GM19467 (cell line): ENCODE measurements at regions not wholly inside any gene's neighbourhood (a gene's known extent, or its start where the extent isn't known, plus 50 kb on each side); places are given as distances from the start of the nearest gene placed in this dataset.

ENCODE experiments used
- ATAC-seq: cut with Tn5 transposase; IDR thresholded peaks from one replicate; pipeline ENCODE4 v1.9.1; 2021; ENCODE audit warnings: mild to moderate bottlenecking, moderate library complexity; ENCODE audit not compliant: unreplicated experiment

DNA sequence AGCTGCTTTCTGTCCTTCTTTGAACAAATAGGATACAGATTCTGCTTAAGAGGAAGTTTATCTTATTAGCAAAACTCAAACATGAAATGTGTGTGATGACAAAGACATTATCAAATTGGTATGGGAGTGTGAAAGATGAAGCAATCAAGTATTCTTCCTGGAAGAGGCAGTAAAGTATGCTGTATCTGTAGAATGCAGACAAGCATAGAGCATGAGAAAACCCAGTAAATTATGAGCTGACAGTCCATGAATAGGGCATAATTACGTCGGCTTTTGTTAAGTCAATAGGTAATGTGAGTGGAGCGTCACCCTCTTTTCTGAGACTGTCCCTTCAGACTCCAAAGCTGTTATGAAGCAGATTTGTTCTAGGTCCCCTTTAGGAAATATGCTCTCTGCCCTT, 458.6 kb upstream of the NWD2 start:
- no peak for ATAC-seq

DNA sequence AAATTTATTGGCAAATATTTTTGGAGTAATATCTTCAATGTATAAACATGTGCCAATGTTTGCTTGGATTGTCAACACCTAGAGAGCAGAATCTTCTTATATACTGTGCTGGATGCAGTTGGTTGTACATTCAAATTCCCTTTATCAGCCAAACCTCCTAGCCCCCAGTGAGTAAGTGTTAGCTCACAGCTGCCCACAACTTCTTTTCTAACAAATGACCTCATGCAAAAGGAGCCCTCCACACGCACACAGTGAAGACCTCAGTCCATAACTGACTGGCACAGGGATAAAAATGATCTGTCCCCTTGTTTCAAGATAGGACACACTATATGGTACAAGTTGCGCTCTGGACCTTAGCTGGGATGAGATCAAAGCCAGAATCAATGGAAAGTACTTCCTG, 458.0 kb upstream of the NWD2 start:
- ATAC-seq: no peak

DNA sequence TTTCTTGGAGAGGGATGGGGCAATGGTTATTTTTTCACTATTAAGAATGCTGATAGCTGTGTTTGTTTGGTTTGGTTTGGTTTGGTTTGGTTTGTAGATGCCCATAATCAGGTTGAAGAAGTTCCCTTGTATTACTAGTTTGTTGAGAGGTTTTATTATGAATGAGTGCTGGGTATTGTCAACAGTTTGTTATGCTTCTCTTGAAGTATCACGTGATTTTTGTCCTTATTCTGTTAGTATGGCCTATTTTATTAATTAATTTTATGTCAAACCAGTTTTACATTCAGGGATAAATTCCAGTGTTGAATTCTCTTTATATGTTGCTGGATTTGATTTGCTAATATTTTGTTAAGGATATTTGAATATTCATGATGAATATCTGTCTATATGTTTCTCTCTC, 449.8 kb upstream of the NWD2 start:
- no peak for ATAC-seq

DNA sequence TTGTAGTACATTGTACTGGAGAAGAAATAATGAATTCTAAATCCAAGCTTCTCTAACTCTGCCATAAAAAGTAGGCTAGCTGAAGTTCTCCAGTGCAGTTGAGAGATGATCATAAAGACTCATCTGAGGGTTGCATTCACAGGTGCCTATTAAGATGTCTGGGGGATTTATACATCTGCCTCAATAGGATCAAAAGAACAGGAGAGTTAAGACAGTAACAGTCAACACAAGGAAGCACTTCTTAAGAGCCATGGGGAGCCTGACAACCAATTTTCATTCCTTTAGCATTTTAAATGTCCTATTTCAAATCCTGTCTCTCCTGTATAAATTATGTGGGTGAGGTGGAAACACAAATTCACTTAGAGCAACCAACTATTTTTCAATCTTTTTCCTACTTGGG, 432.4 kb upstream of the NWD2 start:
- no peak for ATAC-seq

DNA sequence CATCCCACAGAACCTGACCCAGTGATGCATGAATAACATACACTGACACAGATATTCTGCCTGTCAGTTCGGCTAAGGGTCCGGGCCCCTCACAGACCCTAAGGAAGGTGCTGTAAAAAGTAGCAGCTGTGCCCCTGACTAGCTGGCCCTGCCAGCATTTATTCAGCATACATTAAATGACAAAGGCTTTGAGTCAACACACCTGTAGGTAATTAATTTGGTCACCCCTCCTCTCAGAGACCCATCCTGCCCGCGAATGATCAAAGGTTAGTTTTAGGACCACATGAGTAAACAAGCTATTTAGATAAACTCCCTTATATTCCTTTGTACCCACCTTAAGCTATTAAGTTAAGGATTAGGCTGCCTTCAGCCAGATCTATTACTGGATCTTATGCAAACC, 429.0 kb upstream of the NWD2 start:
- no peak for ATAC-seq

DNA sequence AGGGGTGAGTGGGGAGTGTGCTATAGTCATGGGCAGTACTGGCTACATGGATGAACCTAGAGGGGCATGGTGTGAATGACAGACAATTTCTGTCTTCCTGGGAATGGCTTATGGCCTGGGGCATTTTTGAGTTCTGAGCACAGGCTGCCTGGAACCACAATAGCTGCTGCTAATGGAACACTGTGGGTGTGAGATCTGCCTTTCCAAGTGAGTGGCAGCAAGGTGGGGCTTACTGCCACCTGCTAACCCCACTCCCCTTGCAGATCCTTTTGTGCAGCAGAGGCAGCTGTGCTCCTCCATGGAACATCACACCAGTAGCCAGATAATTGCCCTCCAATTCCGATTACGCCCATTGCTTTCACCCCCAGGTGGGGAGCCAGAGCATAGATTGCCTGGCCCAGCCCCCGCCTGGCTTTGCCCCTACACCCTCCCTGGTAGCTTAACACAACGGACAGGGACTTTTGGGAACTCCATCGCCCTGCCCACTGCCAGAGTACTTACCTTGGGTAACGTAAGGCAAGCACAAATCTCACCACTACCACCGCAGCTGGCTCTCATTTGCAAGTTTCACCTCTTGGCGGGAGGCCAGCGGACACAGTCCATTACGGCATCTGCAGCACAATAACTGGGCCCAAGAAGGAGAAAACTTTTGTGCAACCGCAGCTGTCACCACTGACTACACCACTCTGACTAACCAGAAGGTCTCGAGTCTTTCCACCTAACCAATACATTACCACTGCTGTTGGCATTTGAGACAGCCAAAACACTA, 421.2 kb upstream of the NWD2 start:
- no peak for ATAC-seq

DNA sequence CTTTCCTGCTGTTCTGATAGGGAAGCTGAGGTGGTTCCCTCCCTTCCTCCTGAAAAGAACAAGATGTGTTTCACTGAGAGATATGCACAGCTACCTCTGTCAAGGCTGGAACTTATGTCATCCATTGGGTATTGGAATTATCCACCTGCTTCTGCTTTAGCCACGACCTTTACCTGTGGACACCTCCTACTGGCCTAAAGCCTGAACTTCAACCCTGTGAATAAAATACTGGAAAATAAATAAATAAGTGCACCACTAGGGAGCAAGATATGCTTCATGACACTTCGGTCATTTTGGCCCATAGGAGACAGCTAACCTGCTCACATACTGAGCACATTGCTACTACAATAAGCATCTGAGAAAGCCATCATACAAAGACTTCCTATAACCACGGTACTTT, 419.9 kb upstream of the NWD2 start:
- ATAC-seq: no peak

DNA sequence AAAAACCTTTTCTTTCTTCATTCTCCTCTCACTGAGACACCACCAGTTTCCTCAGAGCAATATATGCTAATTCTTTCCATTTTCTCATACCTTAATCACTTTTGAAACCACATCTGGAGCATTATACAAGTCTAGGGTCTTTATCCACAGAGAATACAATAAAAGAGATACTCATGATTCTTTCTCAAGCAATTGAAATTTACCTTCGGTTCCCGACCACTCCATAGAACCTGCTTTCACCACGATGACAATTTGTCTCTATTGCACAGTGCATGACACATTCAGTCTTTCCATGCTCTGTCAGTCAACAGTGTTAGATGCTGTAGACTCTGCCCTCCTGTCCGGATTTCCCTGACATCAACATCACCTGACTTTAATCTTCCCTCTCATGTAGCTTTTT, 409.3 kb upstream of the NWD2 start:
- ATAC-seq: no peak

DNA sequence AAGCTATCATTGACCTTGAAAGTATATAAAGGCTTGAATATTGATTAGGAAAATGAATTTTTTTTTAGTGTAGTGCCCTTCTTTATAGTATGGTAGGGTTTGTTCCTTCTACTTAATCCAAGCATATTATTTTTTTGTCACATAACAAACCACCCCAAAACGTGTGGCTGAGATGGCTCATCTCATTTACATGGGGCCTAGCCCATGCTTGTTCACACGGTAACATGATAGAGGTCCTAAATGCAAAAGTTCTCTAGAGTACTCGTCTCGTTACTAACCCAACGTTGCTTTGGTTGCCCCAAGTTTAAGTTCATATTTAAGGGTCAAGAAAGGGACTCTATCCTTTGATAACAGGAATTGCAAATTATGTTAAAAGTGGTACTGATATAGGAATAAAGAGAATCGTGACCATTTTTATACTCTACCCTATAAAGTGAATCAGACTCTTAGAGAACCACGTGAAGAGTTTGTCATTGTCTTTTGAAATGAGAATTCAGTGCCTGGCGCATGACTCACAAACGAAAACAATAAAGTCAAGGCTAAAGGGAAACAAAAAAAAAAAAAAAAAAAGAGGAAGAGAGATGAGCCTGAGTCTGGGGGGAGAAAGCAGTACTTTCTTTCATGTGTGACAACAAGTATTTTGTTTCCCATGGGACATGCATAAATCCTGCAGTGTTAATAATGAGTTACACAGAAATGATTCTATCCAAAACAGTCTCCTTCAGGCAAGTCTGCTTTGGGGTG, 402.8 kb upstream of the NWD2 start:
- ATAC-seq: no peak

DNA sequence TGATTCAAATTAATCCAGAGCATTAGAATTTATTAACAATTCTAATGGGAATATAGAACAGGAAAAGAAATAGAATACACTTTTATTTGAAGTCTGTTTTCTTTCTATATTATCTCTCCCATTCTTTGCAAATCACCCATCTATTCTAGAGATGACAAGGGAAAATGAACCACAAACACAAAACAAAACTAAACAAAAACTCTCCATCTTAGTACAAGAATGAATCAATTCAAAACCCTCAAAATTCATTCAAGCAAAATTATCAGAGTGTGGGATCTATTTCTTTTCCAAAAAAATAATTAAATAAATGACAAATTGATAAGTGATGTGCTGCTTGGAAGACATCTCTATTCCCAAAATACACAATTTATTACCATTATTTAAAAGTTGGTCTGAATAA, 400.1 kb upstream of the NWD2 start:
- ATAC-seq: no peak

DNA sequence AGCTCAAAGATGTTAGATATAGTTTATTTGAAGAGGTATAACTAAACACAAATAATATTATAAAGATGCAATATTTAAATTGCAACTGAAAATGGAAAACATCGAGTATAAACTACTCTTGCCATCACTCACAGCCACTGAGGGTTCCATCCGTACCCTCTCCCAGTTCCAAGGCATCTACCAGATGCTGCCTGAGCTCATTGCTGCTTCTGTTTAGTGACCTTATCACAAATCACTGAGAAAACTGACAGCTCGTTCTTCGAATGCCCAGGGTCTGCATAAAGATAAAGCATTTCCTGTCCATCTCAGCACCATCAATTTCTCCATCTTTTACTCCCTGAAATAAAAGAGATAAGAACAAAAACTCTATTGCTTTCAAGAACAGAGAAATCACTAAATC, 391.7 kb upstream of the NWD2 start:
- no peak for ATAC-seq

DNA sequence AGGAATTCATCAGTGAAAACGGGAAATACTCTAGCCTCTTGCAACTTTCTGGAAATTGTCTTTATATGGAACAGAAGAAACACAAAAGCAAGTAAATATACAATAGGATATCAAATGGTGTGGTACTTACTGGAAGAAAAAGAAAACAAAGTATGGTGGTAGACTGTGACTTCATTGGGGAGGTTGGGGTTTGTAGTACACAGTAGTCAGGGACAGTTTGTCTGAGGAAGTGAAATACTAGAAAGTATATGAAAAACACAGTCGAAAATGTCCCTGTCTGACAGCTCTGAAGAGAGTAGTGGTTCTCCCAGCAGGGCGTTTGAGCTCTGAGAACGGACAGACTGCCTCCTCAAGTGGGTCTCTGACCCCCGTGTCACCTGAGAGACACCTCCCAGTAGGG, 390.0 kb upstream of the NWD2 start:
- ATAC-seq: no peak

DNA sequence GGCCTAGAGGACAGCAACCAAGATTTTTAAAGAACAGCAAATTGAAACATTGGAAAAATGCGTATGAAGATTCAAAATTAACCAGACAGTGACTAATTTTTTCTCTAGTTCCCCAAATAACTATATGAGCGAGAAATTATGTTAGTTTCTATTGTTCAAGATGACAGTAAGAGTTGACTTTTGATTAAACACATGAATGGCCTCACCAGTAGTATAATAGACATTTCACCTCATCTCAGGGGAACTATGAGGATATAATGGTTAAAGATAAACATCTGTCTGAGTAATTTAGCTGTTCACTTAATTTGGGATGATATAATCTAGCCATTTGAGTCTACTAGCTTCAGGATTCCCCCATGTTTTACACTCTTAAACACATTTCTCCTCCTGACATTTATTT, 380.9 kb upstream of the NWD2 start:
- ATAC-seq: no peak

DNA sequence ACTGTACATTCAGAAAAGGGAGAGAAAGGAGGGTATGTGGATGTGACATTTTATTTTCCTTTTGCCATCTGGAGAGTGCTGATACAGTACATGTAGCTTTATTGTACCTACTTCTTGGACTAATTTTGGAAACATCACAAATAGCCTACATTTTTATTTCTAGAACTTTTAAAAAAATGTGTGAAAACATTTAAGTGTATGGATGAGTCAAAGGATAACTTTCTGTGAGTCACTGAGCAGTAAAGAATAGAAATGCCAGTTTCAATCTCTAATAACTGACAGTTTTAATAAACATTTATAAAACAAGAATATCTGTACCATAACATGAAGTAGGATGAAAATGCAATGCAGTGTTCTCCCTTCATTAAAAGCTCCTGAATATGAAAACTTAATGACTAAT, 374.4 kb upstream of the NWD2 start:
- no peak for ATAC-seq

DNA sequence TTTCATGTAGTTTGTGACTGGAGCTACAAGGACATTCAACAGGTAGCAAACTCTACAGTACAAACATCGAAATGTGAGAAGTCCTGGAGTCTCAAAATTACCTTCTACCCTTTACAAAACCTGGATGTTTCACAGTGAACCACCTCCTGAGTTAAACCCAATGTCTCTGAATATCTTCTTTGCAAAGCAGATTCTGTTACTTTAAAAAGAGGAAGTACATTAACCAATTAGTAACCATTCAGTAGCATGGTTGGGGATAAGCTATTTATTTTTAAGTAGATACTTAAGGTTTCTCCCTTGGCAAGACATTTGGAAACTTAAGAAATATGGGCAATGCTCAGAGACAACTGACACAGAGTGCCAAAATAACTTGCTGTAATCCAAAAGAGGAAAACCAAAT, 371.9 kb upstream of the NWD2 start:
- no peak for ATAC-seq

DNA sequence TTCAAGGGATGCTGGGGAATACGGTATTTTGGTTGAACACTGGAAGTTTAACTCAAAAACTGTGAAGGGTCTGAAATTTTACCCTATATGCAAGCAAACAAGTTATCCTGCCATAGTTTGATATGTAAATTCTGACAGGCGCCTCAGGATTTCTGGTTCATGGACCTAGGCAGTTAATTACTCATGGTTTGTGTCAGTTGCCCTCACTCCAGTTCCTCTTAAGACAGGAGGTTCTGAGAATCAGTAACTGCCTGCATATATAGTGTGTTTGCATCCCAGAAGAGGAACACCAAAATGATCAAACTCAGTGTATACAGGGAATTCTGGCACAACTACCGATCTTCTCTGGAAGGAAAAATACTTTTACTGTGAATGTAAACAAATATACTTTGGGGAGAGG, 360.4 kb upstream of the NWD2 start:
- ATAC-seq: no peak

DNA sequence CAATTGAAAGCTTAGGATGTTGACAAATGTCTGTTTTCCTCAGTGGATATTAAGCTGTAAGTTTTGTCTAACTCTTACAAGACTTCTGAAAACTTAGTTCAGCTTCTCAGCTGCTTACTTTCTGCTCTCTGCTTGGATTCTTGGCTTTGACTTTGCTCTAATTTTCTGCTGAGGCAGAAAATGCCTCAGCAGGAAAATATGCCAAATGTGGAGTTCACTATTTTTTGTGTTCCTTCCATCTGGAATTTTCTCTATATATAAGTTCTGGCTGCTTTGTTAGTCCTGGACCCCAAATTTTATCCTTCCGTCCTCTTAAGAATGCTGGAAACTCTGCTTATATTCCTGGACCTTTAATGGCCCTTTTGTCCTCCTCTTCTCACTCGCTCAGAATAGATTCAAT, 352.6 kb upstream of the NWD2 start:
- no peak for ATAC-seq

DNA sequence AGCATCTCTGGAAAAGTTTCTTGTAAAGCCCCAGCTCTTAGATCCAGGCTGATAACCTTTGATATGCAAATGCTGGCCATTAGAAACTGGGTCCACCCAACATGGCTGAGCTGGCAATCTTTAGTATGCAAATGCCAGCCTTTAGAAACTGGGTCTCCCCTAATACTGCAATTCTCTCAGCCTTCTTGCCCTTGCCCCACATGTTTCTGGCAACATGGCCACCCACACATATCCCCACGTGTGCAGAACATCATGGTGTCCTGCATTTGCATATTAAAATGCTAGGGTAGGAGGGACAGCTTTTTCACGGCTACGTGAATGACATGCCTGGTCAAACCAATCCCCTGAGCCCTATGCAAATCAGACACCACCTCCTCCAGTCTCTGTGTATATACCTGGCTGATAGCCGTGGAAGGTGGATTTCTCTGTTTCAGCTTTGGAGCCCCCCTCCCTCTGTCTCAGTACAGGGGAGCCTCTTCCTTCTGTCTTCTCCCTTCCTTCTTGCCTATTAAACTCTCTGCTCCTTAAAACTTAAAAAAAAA, 344.0 kb upstream of the NWD2 start:
- ATAC-seq: no peak

DNA sequence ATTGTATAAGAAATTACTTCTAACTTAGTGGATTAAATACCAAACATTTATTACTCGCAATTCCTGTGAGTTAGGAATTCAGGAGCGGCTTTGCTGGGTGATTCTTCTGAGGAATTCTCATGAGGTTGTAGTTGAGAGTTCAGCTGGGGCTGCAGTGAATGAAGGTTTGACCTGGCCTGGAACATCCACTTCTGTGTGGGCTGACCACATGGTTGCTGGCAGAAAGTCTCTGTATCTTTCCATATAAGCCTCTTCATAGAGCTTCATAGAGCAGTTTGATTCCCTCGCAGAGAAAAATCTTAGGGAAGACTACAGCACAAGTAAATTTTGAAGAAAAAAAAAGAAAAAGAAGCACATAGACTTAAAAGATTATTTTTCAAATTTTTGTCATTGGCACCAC, 339.7 kb upstream of the NWD2 start:
- no peak for ATAC-seq

DNA sequence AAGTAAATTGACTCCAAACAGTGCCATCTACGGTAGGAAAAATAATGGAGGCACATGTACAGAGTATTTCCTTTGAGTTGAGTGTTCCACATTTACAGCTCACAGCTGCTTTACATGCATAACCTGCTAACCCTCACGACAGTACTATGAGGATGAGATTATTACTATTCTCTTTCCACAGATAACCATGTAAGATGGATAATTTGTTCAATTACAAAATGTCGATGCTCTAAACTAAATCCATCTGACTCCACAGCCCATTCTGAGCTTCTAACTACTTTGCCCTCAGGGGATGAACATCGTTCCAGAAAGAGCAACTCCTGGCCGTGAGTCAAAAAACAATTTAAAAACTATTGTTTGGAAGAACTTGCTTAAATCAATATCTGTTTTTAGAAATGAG, 330.4 kb upstream of the NWD2 start:
- no peak for ATAC-seq

DNA sequence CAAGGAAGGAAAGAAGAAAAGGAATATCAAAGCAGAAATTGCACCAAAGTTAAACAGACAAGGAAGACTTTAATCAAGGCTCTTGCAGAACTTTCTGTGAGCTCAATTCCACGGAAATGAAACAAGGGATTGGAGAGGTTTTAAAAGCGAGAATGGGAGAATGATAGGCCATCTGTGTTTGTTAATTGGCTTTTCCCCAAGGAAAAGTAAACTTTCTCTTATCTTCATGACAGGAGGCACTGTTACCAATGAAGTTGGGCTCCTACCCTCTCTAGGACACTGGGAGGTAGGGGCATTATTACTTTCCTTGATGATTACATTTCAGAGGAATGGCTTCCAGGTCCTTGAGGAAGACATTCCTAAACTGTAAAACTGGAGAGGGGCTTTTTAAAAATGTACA, 328.8 kb upstream of the NWD2 start:
- no peak for ATAC-seq

DNA sequence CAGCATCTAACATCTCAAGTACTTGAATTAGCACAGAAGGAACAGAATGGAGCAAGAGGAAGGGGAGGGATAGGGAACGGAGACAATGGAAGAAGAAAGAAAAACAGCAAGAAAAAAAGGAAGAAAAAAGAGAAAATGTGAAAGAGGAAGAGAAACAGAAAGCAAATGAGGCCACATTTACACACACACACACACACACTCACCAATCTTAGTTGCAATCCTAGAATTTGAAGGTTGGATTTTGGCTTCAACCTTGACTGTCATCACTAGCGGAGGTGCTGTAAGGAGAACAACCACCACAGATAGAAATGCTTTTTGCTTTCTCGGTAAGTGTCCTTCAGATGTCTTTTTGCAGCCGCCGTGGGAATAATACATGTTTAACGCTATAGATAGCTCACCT, 327.1 kb upstream of the NWD2 start:
- ATAC-seq: no peak

DNA sequence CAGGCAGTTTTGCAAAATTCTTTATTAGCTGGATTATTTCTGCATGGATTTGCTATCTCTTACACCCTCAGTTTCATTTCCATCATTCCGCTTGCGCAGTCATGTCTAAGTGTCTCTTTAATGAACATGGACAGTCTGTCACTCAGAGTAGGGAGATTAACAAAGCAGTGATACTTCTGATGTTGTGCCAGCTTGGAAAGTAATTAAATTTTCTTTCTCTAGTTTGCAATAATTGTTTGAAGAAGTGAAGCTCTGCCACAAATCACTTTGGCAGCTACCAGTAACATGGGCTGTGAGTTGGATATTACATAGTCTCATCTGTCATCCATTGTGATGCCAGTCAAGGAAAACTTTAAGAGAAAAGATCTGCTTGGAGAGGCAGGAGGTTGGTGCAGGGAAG, 324.8 kb upstream of the NWD2 start:
- no peak for ATAC-seq
